Tibial nerve (tissue), 4 donors: ENCODE measurements at regions not wholly inside any gene's neighbourhood (a gene's known extent, or its start where the extent isn't known, plus 50 kb on each side); places are given as distances from the start of the nearest gene placed in this dataset.

ENCODE experiments used
- DNase-seq, 2 donors: peaks; one replicate each; pipeline ENCODE4 v3.0.0-alpha.2; 2019; ENCODE audit warnings: low spot score in 2 of 2
- H3K27ac ChIP-seq, 4 donors: fragments of 200-600 bp; sonication (generic) in 3 of 4; one replicate each; pipeline ENCODE4 v1.5.1; 2017 to 2019; ENCODE audit warnings: mild to moderate bottlenecking in 1 of 4
- H3K27me3 ChIP-seq, 2 donors: fragments of 200-600 bp; sonication (generic) in 1 of 2; one replicate each; pipeline versions ENCODE4 v1.5.1 to v1.6.0; 2017 to 2019
- H3K36me3 ChIP-seq, 3 donors: fragments of 200-600 bp; sonication (generic); one replicate each; pipeline ENCODE4 v1.5.1; 2018 to 2019
- H3K4me1 ChIP-seq, 4 donors: fragments of 200-600 bp; sonication (generic) in 3 of 4; one replicate each; pipeline ENCODE4 v1.5.1; 2017 to 2019
- H3K4me3 ChIP-seq, 4 donors: fragments of 200-600 bp; sonication (generic) in 3 of 4; one replicate each; pipeline ENCODE4 v1.5.1; 2017 to 2019; ENCODE audit warnings: mild to moderate bottlenecking in 1 of 4, moderate library complexity in 1 of 4
- H3K9me3 ChIP-seq, 4 donors: fragments of 200-600 bp; sonication (generic) in 3 of 4; one replicate each; pipeline ENCODE4 v1.5.1; 2017 to 2019
- CTCF ChIP-seq, 5 experiments: fragments of 200-600 bp in 3 of 5; fragments of 450-650 bp in 2 of 5; sonication (generic) in 3 of 5; IDR thresholded peaks; one replicate each; pipeline ENCODE4 v1.5.1; 2016 to 2019; ENCODE audit warnings: antibody characterized with exemption in 5 of 5, mild to moderate bottlenecking in 3 of 5, moderate library complexity in 2 of 5
- EP300 ChIP-seq, 2 donors: sonication (generic); formaldehyde crosslinking; IDR thresholded peaks; one replicate each; pipeline ENCODE4 v1.6.1; 2017; ENCODE audit warnings: antibody characterized with exemption in 2 of 2, mild to moderate bottlenecking in 1 of 2
- POLR2A ChIP-seq, 2 donors: fragments of 450-650 bp; IDR thresholded peaks; one replicate each; pipeline ENCODE4 v1.6.1; 2017; ENCODE audit warnings: antibody characterized with exemption in 2 of 2, mild to moderate bottlenecking in 2 of 2, moderate library complexity in 2 of 2
- WGBS, 2 donors: methylation state at CpG; one replicate each; pipeline ENCODE4 v1.1.5; 2018; 5-methylcytosine and 5-hydroxymethylcytosine counted together

- H3K4me1 ChIP-seq, result no peaks in the 10 kb centered on the region
- 51 to 59% methylated on average over 3 of the region's 3 CpGs for WGBS, 2 donors
- no peak for DNase-seq
- no peaks in the 10 kb centered on the region for H3K9me3 ChIP-seq
- no peaks in the 10 kb centered on the region for H3K27me3 ChIP-seq
- H3K27ac ChIP-seq, result no peak overlapping the region
- no peak overlapping the region for H3K4me3 ChIP-seq
- no peaks in the 10 kb centered on the region for H3K36me3 ChIP-seq
- TF ChIP-seq CTCF (IDR thresholded peaks at IDR 0.05) (no peak), EP300 (IDR thresholded peaks at IDR 0.05) (no peak), POLR2A (IDR thresholded peaks at IDR 0.05) (no peak)
Measured at GRCh38 chr2:117718048-117718447, 96.4 kb upstream of the DDX18 start.

GRCh38 chr2:117720765-117721164, 93.7 kb upstream of the DDX18 start:
- WGBS, 2 donors, result 39 to 62% methylated on average over 2 of the region's 2 CpGs

GRCh38 chr2:117723483-117723882, 91.0 kb upstream of the DDX18 start:
- Histone ChIP-seq H3K27ac (no peak overlapping the region), H3K27me3 (no peaks in the 10 kb centered on the region), H3K4me3 (no peak overlapping the region), H3K9me3 (no peaks in the 10 kb centered on the region), H3K36me3 (no peaks in the 10 kb centered on the region), H3K4me1 (no peaks in the 10 kb centered on the region)
- 54 to 79% methylated on average over 2 of the region's 2 CpGs for WGBS, 2 donors
- DNase-seq, result no peak
- no peak for TF ChIP-seq EP300 (IDR thresholded peaks at IDR 0.05)
- no peak for TF ChIP-seq POLR2A (IDR thresholded peaks at IDR 0.05)
- TF ChIP-seq CTCF (IDR thresholded peaks at IDR 0.05), result no peak

More at GRCh38 chr2:117720765-117721164, 93.7 kb upstream of the DDX18 start:
- TF ChIP-seq EP300 (IDR thresholded peaks at IDR 0.05) (no peak), CTCF (IDR thresholded peaks at IDR 0.05) (no peak), POLR2A (IDR thresholded peaks at IDR 0.05) (no peak)
- no peaks in the 10 kb centered on the region for H3K36me3 ChIP-seq
- no peak for DNase-seq
- no peaks in the 10 kb centered on the region for H3K27me3 ChIP-seq
- H3K4me3 ChIP-seq, result no peak overlapping the region
- H3K9me3 ChIP-seq, result no peaks in the 10 kb centered on the region
- H3K4me1 ChIP-seq, result no peaks in the 10 kb centered on the region
- no peak overlapping the region for H3K27ac ChIP-seq

- 58 to 82% methylated on average over 9 of the region's 9 CpGs for WGBS, 2 donors
- Histone ChIP-seq H3K9me3 (no peaks in the 10 kb centered on the region), H3K27me3 (no peaks in the 10 kb centered on the region), H3K4me1 (no peaks in the 10 kb centered on the region), H3K27ac (no peak overlapping the region), H3K4me3 (no peak overlapping the region), H3K36me3 (no peaks in the 10 kb centered on the region)
- TF ChIP-seq CTCF (IDR thresholded peaks at IDR 0.05), result no peak
- no peak for TF ChIP-seq EP300 (IDR thresholded peaks at IDR 0.05)
- no peak for TF ChIP-seq POLR2A (IDR thresholded peaks at IDR 0.05)
- DNase-seq, result no peak
Measured at GRCh38 chr2:117723888-117724434, 90.5 kb upstream of the DDX18 start.

GRCh38 chr2:117726747-117727146, 87.7 kb upstream of the DDX18 start:
- H3K36me3 ChIP-seq, result no peaks in the 10 kb centered on the region
- no peak for DNase-seq
- no peak overlapping the region for H3K4me3 ChIP-seq
- H3K4me1 ChIP-seq, result no peaks in the 10 kb centered on the region
- H3K27me3 ChIP-seq, result no peaks in the 10 kb centered on the region
- WGBS, 2 donors, result 37 to 65% methylated on average over 5 of the region's 5 CpGs
- peak overlapping the region in 3 of 4 donors; percentile 7 to 82 (median 42) for H3K27ac ChIP-seq
- TF ChIP-seq EP300 (IDR thresholded peaks at IDR 0.05) (peak in 1 of 2 donors; percentile 58), POLR2A (IDR thresholded peaks at IDR 0.05) (no peak)
- peaks cover 0 to 10% (median 0%) of the 10 kb centered on the region in 4 donors for H3K9me3 ChIP-seq

- Histone ChIP-seq H3K27ac (no peak overlapping the region), H3K4me1 (no peaks in the 10 kb centered on the region), H3K36me3 (no peaks in the 10 kb centered on the region), H3K4me3 (no peak overlapping the region), H3K9me3 (no peaks in the 10 kb centered on the region), H3K27me3 (no peaks in the 10 kb centered on the region)
- TF ChIP-seq POLR2A (IDR thresholded peaks at IDR 0.05) (no peak), EP300 (IDR thresholded peaks at IDR 0.05) (no peak), CTCF (IDR thresholded peaks at IDR 0.05) (no peak)
- no peak for DNase-seq
Measured at GRCh38 chr2:117737846-117738245, 76.6 kb upstream of the DDX18 start.
